NCI-H1417 treated with DMSO at 0.1 percent for 48 hours (cell line): ENCODE measurements at regions not wholly inside any gene's neighbourhood (a gene's known extent, or its start where the extent isn't known, plus 50 kb on each side); places are given as distances from the start of the nearest gene placed in this dataset.

Experiments
- DNase-seq: peaks from one replicate; lab custom pipeline; 2025; lab: John Stamatoyannopoulos, UW

DNA sequence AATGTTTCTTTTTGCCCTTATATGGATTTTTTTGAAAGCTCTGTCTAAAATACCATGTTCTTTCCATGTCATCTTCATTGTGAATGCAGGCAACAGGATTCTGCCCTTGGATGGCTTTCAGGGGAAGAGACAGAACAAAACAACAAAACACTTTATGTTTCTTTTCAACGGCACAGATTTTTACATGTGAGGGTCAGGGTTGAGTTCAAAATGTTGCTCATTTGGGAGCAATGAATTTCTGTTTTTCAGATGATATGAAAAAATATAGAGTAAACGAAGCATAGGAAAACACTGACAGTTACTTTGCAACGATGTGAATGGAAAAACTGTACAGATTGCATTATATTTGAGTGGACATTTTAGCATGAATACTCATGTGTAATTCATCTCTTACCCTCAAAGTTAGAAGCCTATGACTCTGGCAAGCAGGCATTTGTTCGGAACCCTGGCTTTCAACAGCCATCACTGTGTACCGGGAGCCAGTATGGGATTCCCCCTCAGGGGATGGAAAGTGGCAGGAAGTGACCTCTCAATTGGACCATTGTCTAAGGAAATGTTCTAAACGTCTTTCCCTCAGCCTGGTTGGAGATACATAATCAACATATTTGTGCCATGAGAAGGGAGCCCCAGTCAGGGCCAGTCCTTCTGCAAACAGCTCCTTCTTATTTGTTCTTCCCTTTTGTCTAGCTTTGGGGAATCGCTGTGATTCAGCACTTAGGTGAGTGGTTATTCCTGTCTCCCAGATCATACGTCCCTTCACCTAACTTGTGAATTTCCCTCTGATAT, 153.9 kb upstream of the MEF2C start:
- no peak for DNase-seq

DNA sequence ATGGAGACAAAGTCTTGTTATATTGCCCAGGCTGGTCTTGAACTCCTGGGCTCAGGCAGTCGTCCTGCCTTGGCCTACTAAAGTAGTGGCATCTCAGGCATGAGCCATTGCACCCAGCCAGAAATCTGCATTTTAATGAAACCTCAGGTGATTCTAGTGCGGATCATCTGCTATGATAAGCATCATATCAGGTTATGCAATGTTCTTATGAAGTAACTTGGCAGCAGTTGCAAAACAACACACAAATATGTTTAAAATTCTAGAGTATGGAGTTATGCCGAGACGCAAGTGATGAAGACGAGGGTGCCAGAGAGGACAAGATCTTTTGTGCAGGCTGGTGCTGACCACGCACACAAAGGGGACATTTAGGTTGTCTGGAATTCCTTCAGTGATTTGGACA, 153.2 kb upstream of the MEF2C start:
- no peak for DNase-seq

DNA sequence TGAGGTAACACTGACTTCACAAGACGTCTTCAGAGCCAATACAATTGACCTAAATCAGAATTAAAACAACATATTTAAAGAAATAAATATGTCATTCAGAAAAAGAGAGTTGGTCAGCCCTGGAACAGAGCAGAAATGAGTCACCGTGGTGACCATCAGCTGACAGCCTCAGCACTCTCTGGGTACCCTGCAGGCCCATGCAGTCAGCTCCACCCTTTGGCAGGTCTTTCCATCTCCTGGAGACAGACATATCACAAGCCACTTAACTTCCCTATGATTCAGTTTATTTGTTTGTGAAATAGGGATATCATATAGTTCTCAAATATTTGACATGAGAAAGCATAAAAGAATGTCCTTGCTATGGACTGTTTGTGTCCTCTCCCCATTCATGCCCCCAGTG, 151.6 kb upstream of the MEF2C start:
- no peak for DNase-seq

DNA sequence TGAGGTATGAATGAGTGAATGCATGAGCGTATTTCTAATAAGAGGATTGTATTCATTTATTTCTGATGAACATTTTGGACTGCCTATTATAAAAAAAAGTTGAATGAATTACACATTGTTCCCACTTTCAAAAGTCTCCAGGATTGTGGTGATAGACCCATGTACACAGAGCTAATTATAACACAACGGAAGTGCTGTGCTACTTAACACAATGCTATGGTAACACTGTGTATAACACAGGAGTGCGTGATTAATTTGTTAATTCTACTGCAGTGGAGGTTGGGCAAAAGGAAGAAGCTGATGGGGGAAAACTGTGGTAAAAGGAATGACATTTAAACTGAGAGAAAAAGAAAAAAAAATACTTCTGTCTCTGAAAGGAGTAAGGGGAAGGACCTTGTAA, 147.8 kb upstream of the MEF2C start:
- no peak for DNase-seq

DNA sequence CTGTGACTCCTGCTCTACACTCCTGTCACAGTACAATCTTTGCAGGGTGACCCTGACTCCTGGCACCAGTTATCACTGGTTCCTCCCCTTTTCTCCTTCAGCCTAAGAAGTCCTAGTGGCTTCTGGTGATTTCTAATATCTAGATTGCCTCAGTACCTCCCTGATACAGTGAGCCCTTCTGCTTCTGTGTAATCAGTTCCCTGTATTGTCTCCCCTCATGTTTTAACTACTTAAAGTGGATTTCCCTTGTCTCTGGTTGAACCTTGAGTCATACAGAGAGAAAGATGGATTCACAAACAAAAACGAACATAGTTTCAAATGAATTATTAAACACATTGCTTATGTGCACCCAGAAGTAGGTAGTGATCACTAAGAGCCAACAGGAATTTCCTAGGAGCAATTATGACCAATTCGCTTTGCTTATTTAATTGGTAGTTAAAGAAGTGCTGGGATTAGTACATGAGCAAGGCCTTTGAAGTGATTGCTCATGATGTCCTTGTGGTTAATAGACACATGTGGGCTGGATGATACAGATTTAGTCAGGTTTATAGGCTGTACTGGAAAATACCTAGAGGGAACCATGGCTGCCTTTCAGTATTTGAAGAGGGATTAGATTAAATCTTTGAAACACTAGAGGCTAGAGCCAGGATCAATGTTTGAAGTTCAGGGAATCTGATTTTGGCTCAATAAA, 145.8 kb upstream of the MEF2C start:
- DNase-seq, result no peak

DNA sequence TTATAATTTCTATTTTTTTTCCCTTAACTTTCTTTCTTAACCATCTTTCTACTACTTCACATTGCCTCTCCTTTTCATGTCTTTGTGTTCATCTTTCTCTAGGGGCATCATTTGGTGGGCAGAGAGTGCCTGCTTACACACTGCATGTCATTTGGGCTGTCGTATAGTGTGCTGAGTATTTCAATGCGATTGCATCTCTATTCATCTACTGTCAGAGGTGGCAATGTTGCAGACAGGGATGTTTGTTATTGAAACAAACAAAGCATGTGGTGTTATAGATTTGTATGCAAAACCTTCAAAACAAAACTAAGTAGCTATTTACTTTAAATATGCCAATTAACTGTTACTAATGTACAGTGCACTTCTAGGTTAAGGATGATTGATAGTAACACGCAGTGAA, 141.1 kb upstream of the MEF2C start:
- no peak for DNase-seq

DNA sequence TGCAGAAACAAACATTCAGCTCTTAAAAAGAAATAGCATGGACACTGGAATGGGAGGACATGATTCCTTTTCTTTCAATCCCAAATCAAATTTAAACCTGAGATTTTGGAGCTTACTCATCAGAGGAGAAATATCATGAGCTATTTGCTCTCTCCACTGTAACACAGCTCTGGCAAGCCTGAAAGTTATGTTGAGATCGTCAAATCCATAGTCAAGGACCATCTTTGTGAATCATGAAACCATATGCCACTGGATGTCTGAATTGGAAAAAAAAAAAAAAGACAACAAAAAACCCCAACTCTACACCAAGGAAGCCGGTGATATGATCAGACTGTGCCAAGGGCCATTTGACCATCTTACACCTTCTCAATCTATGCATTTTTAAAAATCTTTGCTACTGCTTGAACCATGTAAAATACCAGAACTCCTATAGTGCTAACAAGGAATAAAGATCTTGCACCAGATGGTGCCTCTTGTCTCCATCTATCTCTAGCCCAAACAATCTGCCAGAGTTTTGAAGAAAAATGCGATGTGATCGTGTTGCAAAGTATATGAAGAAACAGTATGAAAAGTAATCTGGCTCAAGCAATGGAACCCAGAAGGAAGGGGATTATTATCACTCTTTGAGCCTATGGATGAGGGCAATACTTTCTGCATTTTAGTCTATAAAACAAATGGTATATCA, 138.1 kb upstream of the MEF2C start:
- DNase-seq, result no peak

DNA sequence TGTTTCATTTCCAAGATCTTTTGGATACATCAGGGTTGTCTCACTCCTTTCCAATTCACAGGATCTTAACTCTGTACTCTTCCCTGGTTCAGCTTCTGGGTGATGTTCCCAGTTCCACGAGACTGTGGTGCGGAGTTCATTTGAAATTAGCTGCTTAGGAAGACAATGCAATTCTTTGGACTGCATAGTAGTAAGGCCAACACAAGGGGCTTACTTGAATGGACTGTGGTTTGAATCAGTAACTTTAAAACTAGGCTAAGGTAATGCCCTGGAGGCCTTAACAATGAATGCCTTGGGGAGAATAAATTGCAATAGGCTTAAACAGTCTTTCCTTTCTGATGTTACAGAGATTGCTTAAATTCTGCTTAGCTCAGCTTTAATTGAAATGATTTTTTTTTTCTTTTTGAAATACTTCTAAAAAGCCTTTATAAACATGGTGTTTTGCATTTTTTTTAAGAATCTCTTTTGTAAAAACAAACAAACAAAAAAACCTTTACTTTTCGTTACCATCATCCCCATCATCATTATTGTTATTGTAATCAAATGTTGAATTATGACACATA, 133.8 kb upstream of the MEF2C start:
- no peak for DNase-seq

DNA sequence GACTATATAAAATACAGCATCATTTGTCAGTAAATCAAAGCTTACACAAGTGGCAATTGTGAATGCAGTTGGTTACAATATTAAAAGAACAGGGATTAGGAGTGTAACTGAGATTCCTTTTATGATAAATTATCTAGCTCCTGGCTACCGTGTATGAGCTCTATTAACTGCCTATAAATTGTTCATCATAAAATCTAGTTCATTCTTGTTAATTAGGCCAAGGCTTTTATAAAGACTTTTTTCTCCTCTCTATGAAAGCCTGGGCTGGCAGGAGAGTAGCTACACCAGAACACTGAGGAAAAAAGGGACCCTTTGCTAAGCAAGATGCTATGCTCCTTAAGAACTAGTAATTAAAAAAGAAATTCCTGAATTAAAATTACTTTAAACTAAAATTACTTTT, 132.4 kb upstream of the MEF2C start:
- DNase-seq, result no peak

DNA sequence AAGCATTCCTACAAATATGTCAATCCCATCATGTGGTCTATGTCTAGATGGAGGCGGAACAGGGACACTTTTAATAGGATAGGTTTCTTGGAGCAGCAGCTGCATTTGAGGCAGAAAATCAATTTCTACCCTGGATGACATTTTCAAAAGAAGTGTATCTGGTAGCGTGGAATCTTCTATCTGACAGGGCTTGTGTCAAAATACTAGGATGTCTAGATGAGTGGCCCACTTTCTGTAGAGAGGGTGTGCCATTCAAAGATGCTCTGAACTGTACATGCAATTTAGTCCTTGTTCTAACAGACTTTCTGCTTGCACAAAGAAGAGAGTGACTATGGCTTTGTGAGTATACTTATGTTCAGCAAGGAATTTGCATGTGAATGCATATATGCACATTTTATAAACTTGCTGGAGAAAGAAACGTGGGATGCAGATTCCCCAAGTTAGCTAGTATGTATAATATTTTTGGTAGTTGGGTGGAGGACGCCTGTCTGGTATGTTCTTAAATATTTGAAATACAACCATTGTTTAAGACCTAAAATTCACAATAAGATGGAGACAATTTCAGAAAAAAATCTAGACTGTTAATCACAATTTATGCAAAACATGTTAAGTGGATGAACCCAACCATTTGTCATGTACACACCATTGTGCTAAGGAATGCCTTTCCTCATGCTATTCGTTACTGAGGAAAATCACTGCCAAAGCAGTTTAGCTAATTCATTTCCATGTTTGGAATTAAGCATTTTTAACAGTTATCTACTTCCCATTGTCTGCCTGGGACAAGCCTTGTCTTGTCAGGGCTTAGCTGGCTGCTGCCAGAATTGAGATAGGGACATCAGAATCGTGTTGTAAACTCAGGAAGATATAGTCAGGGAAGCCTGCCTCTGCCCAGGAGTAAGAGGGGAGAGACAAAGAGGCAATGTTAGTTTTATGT, 129.1 kb upstream of the MEF2C start:
- no peak for DNase-seq

DNA sequence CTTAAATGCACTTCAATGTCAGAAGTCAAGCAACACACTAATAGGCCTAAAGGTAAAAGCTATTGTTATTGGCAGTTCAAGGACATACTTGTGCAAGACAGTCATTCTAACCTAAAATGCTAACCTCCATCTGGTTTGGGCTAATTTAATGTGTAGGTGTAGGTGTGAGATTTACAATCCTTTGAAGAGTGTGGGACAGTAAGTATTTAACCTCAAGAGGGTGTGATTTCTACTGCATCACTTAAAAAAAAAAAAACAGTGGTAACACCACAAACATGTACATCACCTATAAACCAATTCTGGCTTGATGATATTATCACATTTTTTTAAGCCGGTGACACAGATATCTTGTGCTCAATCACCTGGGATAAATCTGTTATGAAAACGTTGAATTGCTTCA, 127.5 kb upstream of the MEF2C start:
- DNase-seq, result no peak

DNA sequence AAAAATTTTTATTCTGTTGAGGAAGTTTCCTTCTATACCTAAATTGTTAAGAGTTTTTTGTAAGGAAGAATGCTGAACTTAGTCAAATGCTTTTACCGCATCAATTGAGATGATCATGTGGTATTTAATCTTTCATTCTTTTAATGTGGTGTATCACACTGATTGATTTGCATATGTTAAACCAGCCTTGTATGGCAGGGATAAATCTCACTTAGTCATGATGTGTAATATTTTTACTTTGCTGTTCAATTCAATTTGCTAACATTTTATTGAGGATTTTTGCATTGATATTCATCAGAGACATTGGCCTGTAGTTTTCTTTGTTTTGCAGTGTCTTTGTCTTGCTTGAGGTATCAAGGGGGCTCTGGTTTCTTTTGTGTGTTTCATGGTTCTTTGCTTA, 125.3 kb upstream of the MEF2C start:
- no peak for DNase-seq

DNA sequence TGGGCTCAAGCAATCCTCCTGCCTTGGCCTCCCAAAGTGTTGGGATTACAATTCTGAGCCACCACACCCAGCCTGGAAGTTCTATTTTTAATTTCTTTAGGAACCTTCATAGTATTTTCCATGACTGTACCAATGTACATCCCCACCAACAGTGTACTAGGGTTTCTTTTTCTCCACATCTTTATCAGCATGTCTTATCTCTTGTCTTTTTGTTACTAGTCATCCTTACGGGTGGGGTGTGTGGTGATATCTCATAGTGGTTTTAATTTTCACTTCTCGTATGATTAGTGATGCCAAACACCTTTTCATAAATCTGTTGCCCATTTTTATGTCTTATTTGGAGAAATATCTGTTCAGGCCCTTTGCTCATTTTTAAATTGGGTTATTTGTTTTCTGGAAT, 123.0 kb upstream of the MEF2C start:
- no peak for DNase-seq

DNA sequence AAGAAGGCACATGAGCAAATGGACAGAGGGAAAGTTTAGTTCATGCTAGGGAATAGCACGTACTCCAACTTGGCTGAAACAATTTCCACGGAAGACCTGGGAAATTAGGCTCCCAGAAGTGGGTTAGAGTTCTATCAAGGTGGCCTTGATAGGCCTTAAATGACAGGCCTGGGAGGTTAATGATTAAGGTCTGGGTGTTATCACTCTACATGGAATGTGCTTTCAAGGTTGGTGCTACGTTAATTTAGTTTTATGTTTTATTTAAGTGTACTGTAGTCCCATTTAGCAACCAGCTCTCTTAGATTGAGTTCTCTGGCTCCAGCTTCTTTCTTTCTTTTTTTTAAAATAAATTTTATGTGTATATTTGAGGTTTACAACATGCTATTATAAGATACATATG, 121.4 kb upstream of the MEF2C start:
- DNase-seq, result no peak

DNA sequence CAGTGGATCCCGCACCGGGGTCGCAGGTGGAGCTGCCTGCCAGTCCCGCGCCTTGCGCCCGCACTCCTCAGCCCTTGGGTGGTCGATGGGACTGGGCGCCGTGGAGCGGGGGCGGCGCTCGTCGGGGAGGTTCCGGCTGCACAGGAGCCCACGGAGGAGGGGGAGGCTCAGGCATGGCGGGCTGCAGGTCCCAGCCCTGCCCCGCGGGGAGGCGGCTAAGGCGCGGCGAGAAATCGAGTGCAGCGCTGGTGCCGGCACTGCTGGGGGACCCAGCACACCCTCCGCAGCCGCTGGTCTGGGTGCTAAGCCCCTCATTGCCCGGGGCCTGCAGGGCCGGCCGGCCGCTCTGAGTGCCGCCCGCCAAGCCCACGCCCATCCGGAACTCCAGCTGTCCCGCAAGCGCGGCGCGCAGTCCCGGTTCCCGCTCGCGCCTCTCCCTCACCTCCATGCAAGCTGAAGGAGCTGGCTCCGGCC, 120.6 kb upstream of the MEF2C start:
- DNase-seq, result no peak

DNA sequence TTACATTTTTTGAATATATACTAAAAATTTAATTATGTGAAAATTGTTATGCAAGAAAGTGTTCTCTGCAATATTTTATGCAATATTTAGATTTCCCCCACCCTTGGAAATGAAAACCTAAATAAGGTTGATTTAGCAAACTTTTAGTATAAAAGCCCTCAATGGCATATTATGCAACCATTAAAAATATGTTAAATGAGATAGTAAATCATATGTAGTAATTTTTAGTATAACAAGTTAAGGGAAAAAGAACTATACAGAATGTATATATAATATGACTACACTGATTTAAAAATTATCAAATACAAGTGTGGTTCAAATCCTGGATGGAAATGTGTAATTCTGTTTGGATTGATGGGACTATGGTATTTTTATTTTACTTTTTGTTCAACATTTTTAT, 116.9 kb upstream of the MEF2C start:
- no peak for DNase-seq

DNA sequence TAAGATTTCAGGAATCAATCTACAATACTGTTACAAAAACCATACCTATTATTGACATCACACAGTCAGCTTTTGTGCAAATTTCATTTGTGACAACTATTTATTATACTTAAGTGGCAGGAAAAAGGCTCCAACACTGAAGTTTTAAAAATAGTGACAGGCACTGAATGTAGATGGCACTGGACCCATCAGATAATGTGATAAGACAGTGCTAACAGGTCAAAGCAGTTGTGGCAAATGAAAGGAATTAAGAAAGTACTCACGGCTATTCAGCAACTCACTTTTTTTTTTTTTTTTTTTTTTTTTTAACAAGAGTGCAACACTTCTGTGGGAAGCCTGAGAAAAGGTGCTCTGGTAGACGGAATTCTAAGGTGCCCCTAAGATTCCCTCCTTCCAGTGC, 115.0 kb upstream of the MEF2C start:
- DNase-seq, result no peak

DNA sequence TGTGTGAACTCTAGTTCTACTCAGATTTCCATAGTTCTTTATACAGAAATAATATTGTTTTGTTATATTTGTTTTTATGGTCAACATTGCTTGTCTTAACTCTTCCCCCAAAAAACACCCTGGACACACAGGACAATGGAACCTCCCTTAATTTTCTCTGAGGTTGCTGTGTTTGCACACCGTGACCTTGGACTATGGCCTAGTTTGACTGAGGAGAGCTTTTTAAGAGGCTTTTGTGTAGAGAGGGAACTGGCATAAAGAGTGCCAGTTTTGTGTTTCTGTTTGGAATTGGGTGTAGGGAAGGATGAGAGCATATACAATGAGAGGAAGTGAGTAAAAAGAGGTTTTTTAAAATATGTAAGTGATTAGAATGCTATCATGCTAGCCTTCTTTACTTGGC, 101.1 kb upstream of the MEF2C start:
- DNase-seq, result no peak

DNA sequence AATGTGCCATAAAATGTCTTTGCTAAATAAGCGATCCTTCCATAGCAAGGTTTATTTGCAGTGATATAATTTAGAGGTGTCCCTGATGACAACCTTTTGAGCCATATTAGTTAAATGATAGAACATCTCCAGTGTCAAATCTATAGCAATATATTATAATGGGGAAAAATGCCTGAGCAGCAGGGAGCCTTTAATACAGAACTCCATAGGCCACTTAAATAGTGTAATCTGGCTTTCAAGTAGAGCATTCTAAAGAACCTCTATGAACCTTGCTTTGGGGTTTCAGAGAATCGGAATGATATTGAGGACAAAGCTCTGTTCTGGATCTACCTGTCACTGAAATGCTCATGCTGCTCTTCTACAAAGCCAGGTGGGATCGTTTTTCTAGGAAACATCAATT, 96.7 kb upstream of the MEF2C start:
- no peak for DNase-seq

DNA sequence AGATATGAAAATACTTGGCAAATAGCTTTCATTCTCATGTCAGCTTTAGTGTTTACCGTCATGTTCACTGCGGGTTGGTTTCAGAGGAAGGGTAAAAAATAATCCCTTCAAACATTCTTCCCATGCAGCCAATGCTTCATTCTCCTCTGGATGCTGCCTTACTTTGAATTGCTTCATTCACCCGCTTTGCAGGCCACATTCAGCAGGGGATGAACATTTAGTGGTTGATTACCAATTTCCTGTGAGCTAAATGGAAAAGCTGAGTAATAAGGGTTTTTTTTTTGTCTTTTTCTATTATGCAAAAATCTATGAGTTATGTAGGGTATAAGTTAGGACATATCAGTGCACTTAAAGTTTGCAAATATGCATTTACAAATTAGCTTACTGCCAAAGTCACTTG, 96.3 kb upstream of the MEF2C start:
- no peak for DNase-seq

DNA sequence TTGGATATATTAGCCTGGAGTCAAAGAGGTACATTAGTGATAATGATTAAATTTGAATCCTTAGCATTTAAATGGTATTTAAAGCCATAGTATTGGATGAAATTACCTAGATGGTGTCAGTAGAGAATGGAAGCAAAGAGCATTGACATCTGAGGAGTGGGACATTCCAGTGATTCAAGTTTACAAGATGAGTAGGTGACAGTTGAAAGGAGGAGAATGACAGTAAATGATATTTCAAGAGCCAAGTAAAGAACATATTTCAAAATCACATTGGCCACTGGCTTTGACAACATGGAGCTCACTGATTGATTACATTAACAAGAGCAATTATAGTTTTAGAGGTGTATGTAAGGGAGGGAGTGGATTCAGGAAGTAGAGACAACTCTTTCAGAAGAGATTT, 93.9 kb upstream of the MEF2C start:
- DNase-seq, result no peak
